ENCODE measurements at regions not wholly inside any gene's neighbourhood (a gene's known extent, or its start where the extent isn't known, plus 50 kb on each side); places are given as distances from the start of the nearest gene placed in this dataset.

DNA sequence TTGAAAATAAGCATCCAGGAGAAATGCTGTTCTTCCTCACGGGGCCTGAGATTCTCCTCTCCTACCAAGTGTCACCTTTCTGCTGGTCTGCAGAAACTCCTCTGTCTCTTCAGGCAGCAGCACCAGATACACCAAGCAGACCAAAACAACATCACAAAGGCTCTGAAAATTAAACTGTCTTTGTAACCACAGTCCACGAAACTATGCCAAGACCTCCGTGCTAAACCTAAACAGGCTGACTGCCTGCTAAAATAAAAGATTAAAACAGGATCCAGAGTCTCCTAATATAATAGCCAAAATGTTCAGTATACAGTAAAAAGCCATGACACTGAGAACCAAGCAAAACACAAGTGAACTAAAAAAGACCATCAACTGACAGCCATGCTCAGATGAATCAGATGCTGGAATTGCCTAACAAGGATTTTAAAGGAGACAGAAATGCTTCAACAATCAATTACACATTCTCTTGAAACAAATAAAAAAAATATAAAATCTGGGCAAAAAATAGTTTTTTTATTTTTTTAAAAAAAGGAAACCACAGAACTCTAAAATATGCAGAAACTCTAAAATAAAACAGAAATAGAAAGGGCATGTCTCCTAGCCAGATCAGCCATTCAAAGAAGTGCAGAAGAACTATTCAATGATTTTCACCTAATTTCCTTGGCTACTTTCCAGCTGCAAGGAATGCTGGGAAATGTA, 50.3 kb upstream of the TOX3 start:
- no peaks in the 10 kb centered on the region for H3K9me3 ChIP-seq
- TF ChIP-seq, protein P1, sequence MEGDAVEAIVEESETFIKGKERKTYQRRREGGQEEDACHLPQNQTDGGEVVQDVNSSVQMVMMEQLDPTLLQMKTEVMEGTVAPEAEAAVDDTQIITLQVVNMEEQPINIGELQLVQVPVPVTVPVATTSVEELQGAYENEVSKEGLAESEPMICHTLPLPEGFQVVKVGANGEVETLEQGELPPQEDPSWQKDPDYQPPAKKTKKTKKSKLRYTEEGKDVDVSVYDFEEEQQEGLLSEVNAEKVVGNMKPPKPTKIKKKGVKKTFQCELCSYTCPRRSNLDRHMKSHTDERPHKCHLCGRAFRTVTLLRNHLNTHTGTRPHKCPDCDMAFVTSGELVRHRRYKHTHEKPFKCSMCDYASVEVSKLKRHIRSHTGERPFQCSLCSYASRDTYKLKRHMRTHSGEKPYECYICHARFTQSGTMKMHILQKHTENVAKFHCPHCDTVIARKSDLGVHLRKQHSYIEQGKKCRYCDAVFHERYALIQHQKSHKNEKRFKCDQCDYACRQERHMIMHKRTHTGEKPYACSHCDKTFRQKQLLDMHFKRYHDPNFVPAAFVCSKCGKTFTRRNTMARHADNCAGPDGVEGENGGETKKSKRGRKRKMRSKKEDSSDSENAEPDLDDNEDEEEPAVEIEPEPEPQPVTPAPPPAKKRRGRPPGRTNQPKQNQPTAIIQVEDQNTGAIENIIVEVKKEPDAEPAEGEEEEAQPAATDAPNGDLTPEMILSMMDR (IDR thresholded peaks at IDR 0.05), result no peak
- TF ChIP-seq POLR2A (IDR thresholded peaks at IDR 0.05) (no peak), POLR2AphosphoS5 (IDR thresholded peaks at IDR 0.05) (peak in 1 of 3 donors; percentile 18), EP300 (IDR thresholded peaks at IDR 0.05; ENCODE audit: low read depth) (no peak)
- intact Hi-C loops (cut with DNase I; ENCODE audit: low total_unique reads), result no loop called here
- no peak overlapping the region for H3K4me3 ChIP-seq
- in situ Hi-C loops (cut with MboI; ENCODE audit: low pct_ligation_motif_present in 1 of 4, low pct_unique_long_range_greater_than_20kb in 1 of 4, low sequenced_read_pairs in 3 of 4), result no loop called here
- H3K27ac ChIP-seq, result peak overlapping the region in 1 of 4 donors; percentile 47
- H3K27me3 ChIP-seq, result no peaks in the 10 kb centered on the region
- H3K36me3 ChIP-seq, result no peaks in the 10 kb centered on the region
- H3K4me1 ChIP-seq, result peaks cover 0 to 8% (median 4%) of the 10 kb centered on the region in 4 donors
- DNase-seq, result no peak
- WGBS, 2 donors (ENCODE audit: low coverage in 1 of 2), result 28 to 52% methylated on average over 2 to 3 of the region's 3 CpGs

All from transverse colon (tissue), 4 donors.